SK-N-SH (cell line): ENCODE measurements at regions not wholly inside any gene's neighbourhood (a gene's known extent, or its start where the extent isn't known, plus 50 kb on each side); places are given as distances from the start of the nearest gene placed in this dataset.
A peak's percentile ranks its signal among the peaks of the same experiment; 100 is the strongest.

ENCODE experiments used
- CTCF ChIA-PET: fragments of 300-600, 350-600 bp; formaldehyde crosslinking; extraction: SDS; loops from one replicate; lab custom pipeline; 2021; lab: Yijun Ruan, JAX
- POLR2A ChIA-PET: fragments of 350-600 bp; sonication (Branson Sonifier 250); formaldehyde crosslinking; extraction: SDS; loops from one replicate; lab custom pipeline; 2020; ENCODE audit warnings: antibody characterized with exemption, inconsistent platforms; lab: Yijun Ruan, JAX
- DNase-seq: peaks from one replicate; pipeline ENCODE4 v3.0.0; 2012
- H2AFZ ChIP-seq: fragments of 200-600 bp; sonication (generic); 2 replicates; pipeline ENCODE4 v1.8.1; 2016; ENCODE audit warnings: antibody characterized with exemption, mild to moderate bottlenecking, low read depth
- H3F3A ChIP-seq: fragments of 200-600 bp; sonication (generic); replicated peaks from 2 replicates; pipeline ENCODE3; 2016; ENCODE audit warnings: antibody characterized with exemption, mild to moderate bottlenecking; ENCODE audit not compliant: insufficient read depth
- H3K27ac ChIP-seq, 2 experiments: fragments of 200-500 bp in 1 of 2; fragments of 200-600 bp in 1 of 2; sonication (Bioruptor generic) in 1 of 2; sonication (generic), shearing (Covaris generic) in 1 of 2; 2 replicates each; pipeline versions ENCODE4 v1.5.1 to v1.6.1; 2014 to 2016; ENCODE audit warnings: low read depth in 2 of 2, inconsistent platforms in 1 of 2, low read length in 1 of 2, mild to moderate bottlenecking in 1 of 2, mixed read lengths in 1 of 2
- H3K27me3 ChIP-seq: fragments of 200-600 bp; sonication (generic), shearing (Covaris generic); 2 replicates; pipeline ENCODE4 v1.6.1; 2016; ENCODE audit warnings: mixed run types; ENCODE audit not compliant: insufficient read depth
- H3K36me3 ChIP-seq, 2 experiments: fragments of 200-500 bp in 1 of 2; fragments of 200-600 bp in 1 of 2; sonication (Bioruptor generic) in 1 of 2; sonication (generic) in 1 of 2; replicated peaks in 1 of 2; 2 replicates each; pipeline versions ENCODE3 to v1.5.1; 2014 to 2016; ENCODE audit warnings: low read length in 1 of 2, mild to moderate bottlenecking in 1 of 2; ENCODE audit not compliant: insufficient read depth in 2 of 2, control insufficient read depth in 1 of 2
- H3K4me1 ChIP-seq, 2 experiments: fragments of 200-500 bp in 1 of 2; fragments of 200-600 bp in 1 of 2; sonication (Bioruptor generic) in 1 of 2; sonication (generic), shearing (Covaris generic) in 1 of 2; 2 replicates each; pipeline versions ENCODE4 v1.5.1 to v1.6.1; 2014 to 2016; ENCODE audit warnings: low read depth in 1 of 2, low read length in 1 of 2, mixed run types in 1 of 2; ENCODE audit not compliant: insufficient read depth in 2 of 2, control insufficient read depth in 1 of 2
- H3K4me2 ChIP-seq: fragments of 200-600 bp; sonication (generic), shearing (Covaris generic); 2 replicates; pipeline ENCODE4 v1.6.1; 2017; ENCODE audit warnings: mixed run types
- H3K4me3 ChIP-seq, 2 experiments: fragments of 200-500 bp in 1 of 2; fragments of 200-600 bp in 1 of 2; sonication (Bioruptor generic) in 1 of 2; sonication (generic), shearing (Covaris generic) in 1 of 2; 2 replicates each; pipeline versions ENCODE4 v1.5.1 to v1.8.1; 2014 to 2016; ENCODE audit warnings: low read depth in 2 of 2, inconsistent platforms in 1 of 2, low read length in 1 of 2, mild to moderate bottlenecking in 1 of 2, mixed read lengths in 1 of 2, moderate library complexity in 1 of 2
- H3K79me2 ChIP-seq: fragments of 200-600 bp; sonication (generic); 2 replicates; pipeline ENCODE4 v1.8.1; 2017; ENCODE audit warnings: mild to moderate bottlenecking; ENCODE audit not compliant: insufficient read depth
- H3K9ac ChIP-seq: fragments of 200-600 bp; sonication (generic); 2 replicates; pipeline ENCODE4 v1.6.1; 2017; ENCODE audit warnings: mixed run types
- H3K9me2 ChIP-seq: fragments of 200-600 bp; sonication (generic); 2 replicates; pipeline ENCODE4 v1.6.1; 2017; ENCODE audit warnings: mixed run types
- H3K9me3 ChIP-seq: fragments of 200-600 bp; sonication (generic); 2 replicates; pipeline ENCODE4 v1.6.1; 2017; ENCODE audit warnings: mixed run types, mild to moderate bottlenecking, moderate library complexity
- H4K20me1 ChIP-seq: fragments of 200-600 bp; sonication (generic); 2 replicates; pipeline ENCODE4 v1.6.1; 2017; ENCODE audit warnings: mild to moderate bottlenecking, mixed run types; ENCODE audit not compliant: insufficient read depth
- ELF1 ChIP-seq: IDR thresholded peaks from 2 replicates; pipeline ENCODE4 v1.4.0; 2012
- EP300 ChIP-seq, 2 experiments: IDR thresholded peaks; 2 replicates each; pipeline versions ENCODE4 v1.4.0 to v1.6.1; 2012; ENCODE audit warnings: borderline replicate concordance in 1 of 2, low read depth in 1 of 2, low read length in 1 of 2
- FOSL2 ChIP-seq: IDR thresholded peaks from 2 replicates; pipeline ENCODE4 v1.4.0; 2012; ENCODE audit warnings: low read depth, mild to moderate bottlenecking, moderate library complexity, borderline replicate concordance
- FOXM1 ChIP-seq: IDR thresholded peaks from 2 replicates; pipeline ENCODE4 v1.4.0; 2012; ENCODE audit warnings: low read depth, mild to moderate bottlenecking
- GABPA ChIP-seq: IDR thresholded peaks from 2 replicates; pipeline ENCODE4 v1.4.0; 2012; ENCODE audit warnings: low read depth, mild to moderate bottlenecking
- GATA2 ChIP-seq: sonication (generic); formaldehyde crosslinking; IDR thresholded peaks from 2 replicates; pipeline ENCODE4 v1.5.0; 2020; ENCODE audit warnings: mild to moderate bottlenecking, missing genetic modification reagents
- IRF3 ChIP-seq: fragments of 150-350 bp; IDR thresholded peaks from 2 replicates; pipeline ENCODE4 v1.6.1; 2016; ENCODE audit warnings: mild to moderate bottlenecking, low read depth, low read length
- JUND ChIP-seq: IDR thresholded peaks from 2 replicates; pipeline ENCODE4 v1.4.0; 2012
- MEF2A ChIP-seq: IDR thresholded peaks from 2 replicates; pipeline ENCODE4 v1.4.0; 2012; ENCODE audit warnings: low read depth, borderline replicate concordance
- SIN3A ChIP-seq: IDR thresholded peaks from 2 replicates; pipeline ENCODE4 v1.6.1; 2012; ENCODE audit warnings: low read depth, mild to moderate bottlenecking, low read length, moderate library complexity, borderline replicate concordance
- TCF12 ChIP-seq: IDR thresholded peaks from 2 replicates; pipeline ENCODE4 v1.4.0; 2012
- USF1 ChIP-seq: IDR thresholded peaks from 2 replicates; pipeline ENCODE4 v1.4.0; 2012; ENCODE audit warnings: low read depth, borderline replicate concordance
- WGBS: methylation state at CpG from one replicate; pipeline ENCODE4 v1.1.6; 2017; ENCODE audit warnings: low lambda C conversion rate; 5-methylcytosine and 5-hydroxymethylcytosine counted together
- TF ChIP-seq, protein P1 (sequence below): IDR thresholded peaks from 2 replicates; pipeline ENCODE4 v1.4.0; 2012; ENCODE audit warnings: low read depth, borderline replicate concordance
- TF ChIP-seq, protein P2 (sequence below): IDR thresholded peaks from 2 replicates; pipeline ENCODE4; 2012

DNA sequence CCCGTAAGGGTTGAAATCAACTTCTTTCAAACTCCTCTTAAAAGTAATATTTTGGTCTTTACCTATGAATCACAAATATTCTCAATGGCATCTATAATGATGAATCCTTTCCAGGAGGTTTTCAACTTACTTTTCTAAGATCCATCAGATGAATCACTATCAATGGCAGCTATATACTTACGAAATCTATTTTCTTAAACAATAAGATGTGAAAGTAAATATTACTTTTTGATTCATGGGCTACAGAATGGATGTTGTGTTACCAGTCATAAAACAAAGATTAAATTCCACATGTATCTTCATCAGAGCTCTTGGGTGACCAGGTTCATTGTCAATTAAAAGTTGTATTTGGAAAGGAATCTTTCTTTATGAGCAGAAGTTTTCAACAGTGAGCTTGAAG is 1877.7 kb upstream of the ACO1 start:
- H2AFZ ChIP-seq = peak overlapping the region; percentile 37

DNA sequence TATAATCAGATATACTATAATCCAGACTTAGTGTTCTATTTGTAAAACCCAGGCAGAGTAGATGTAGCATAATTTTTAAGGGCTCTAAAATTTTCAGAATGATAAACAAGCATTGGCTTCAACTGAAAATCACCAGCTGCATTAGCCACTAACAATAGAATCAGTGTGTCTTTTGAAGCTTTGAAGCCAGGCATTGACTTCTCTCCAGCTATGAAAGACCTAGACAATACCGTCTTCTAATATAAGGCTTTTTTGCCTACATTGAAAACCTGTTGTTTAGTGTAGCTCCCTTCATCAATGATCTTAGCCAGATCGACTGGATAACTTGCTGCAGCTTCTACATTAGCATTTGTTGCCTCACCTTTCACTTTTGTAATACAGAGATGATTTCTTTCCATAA is 1877.3 kb upstream of the ACO1 start:
- Histone ChIP-seq H3K9ac (no peak overlapping the region), H3K27ac (peak overlapping the region in 1 of 2 experiments; percentile 86; a peak in 2 of 4 replicates), H3K79me2 (no peaks in the 10 kb centered on the region), H3K4me1 (peaks cover 4 to 5% of the 10 kb centered on the region in 2 experiments; a peak in 2 of 4 replicates), H3K4me2 (no peak overlapping the region), H3K27me3 (no peaks in the 10 kb centered on the region), H2AFZ (peak overlapping the region; percentile 37; the same call in 1 of the 2 replicates), H3K4me3 (no peak overlapping the region), H3K9me2 (no peaks in the 10 kb centered on the region), H3K36me3 (no peaks in the 10 kb centered on the region), H3F3A (peaks cover 35% of the 10 kb centered on the region), H3K9me3 (no peaks in the 10 kb centered on the region), H4K20me1 (no peaks in the 10 kb centered on the region)
- CTCF ChIA-PET = no interaction called here
- 85% methylated on average over 2 of the region's 2 CpGs for WGBS
- no peak for DNase-seq
- TF ChIP-seq GABPA = no peak
- no peak for TF ChIP-seq GATA2
- TF ChIP-seq ELF1 = no peak
- TF ChIP-seq IRF3 = no peak
- TF ChIP-seq, protein P1, sequence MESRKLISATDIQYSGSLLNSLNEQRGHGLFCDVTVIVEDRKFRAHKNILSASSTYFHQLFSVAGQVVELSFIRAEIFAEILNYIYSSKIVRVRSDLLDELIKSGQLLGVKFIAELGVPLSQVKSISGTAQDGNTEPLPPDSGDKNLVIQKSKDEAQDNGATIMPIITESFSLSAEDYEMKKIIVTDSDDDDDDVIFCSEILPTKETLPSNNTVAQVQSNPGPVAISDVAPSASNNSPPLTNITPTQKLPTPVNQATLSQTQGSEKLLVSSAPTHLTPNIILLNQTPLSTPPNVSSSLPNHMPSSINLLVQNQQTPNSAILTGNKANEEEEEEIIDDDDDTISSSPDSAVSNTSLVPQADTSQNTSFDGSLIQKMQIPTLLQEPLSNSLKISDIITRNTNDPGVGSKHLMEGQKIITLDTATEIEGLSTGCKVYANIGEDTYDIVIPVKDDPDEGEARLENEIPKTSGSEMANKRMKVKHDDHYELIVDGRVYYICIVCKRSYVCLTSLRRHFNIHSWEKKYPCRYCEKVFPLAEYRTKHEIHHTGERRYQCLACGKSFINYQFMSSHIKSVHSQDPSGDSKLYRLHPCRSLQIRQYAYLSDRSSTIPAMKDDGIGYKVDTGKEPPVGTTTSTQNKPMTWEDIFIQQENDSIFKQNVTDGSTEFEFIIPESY = no peak
- POLR2A ChIA-PET = no interaction called here

More for the DNA sequence above, 1877.7 kb upstream of the ACO1 start:
- Histone ChIP-seq H3K9me3 (no peaks in the 10 kb centered on the region), H3K36me3 (no peaks in the 10 kb centered on the region), H3K9ac (peak overlapping the region; percentile 7; the same call in 1 of the 2 replicates), H4K20me1 (no peaks in the 10 kb centered on the region), H3K27ac (peak overlapping the region in 1 of 2 experiments; percentile 86; a peak in 2 of 4 replicates), H3K79me2 (no peaks in the 10 kb centered on the region), H3K27me3 (no peaks in the 10 kb centered on the region), H3K4me2 (0 out of 2 replicates have a peak overlapping the region, but pooled peaks have one; percentile 6), H3F3A (peaks cover 35% of the 10 kb centered on the region), H3K9me2 (no peaks in the 10 kb centered on the region), H3K4me3 (no peak overlapping the region), H3K4me1 (peaks cover 4 to 5% of the 10 kb centered on the region in 2 experiments; a peak in 2 of 4 replicates)
- CTCF ChIA-PET = no interaction called here
- WGBS = 72% methylated on average over 2 of the region's 2 CpGs
- POLR2A ChIA-PET = no interaction called here
- DNase-seq = no peak
- TF ChIP-seq, protein P2, sequence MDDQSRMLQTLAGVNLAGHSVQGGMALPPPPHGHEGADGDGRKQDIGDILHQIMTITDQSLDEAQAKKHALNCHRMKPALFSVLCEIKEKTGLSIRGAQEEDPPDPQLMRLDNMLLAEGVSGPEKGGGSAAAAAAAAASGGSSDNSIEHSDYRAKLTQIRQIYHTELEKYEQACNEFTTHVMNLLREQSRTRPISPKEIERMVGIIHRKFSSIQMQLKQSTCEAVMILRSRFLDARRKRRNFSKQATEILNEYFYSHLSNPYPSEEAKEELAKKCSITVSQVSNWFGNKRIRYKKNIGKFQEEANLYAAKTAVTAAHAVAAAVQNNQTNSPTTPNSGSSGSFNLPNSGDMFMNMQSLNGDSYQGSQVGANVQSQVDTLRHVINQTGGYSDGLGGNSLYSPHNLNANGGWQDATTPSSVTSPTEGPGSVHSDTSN = peak; percentile 50; the same call in 1 of the 2 replicates
- TF ChIP-seq FOSL2 = peak; percentile 33
- TF ChIP-seq MEF2A = no peak
- no peak for TF ChIP-seq USF1
- peak; percentile 36; the same call in 1 of the 2 replicates for TF ChIP-seq JUND
- TF ChIP-seq TCF12 = 0 out of 2 replicates have a peak, but pooled peaks have one; percentile 18
- TF ChIP-seq ELF1 = no peak
- peak in 1 of 2 experiments; percentile 40; a peak in 2 of 4 replicates for TF ChIP-seq EP300 (IDR thresholded peaks at IDR 0.05; ENCODE audit: borderline replicate concordance in 1 of 2, low read depth in 1 of 2, low read length in 1 of 2)
- no peak for TF ChIP-seq FOXM1
- no peak for TF ChIP-seq SIN3A
